H1 (cell line): ENCODE measurements at regions not wholly inside any gene's neighbourhood (a gene's known extent, or its start where the extent isn't known, plus 50 kb on each side); places are given as distances from the start of the nearest gene placed in this dataset.

Experiments
- BCL11A ChIP-seq, 2 experiments: IDR thresholded peaks; one replicate each; pipeline ENCODE4 v1.6.1; 2011; ENCODE audit warnings: low read depth in 2 of 2, low read length in 2 of 2, mild to moderate bottlenecking in 2 of 2
- SP1 ChIP-seq: IDR thresholded peaks from 2 replicates; pipeline ENCODE4 v1.6.1; 2011; ENCODE audit warnings: low read depth, low read length
- TEAD4 ChIP-seq: IDR thresholded peaks from 2 replicates; pipeline ENCODE4 v1.6.1; 2012; ENCODE audit warnings: low read depth, low read length, inconsistent platforms, mixed read lengths
- TF ChIP-seq, protein P1 (sequence below): fragments of 300-600 bp; sonication (generic); IDR thresholded peaks from 2 replicates; pipeline ENCODE4 v1.7.1; 2012; ENCODE audit warnings: low read length, moderate library complexity, mild to moderate bottlenecking, inconsistent platforms; ENCODE audit not compliant: insufficient replicate concordance

DNA sequence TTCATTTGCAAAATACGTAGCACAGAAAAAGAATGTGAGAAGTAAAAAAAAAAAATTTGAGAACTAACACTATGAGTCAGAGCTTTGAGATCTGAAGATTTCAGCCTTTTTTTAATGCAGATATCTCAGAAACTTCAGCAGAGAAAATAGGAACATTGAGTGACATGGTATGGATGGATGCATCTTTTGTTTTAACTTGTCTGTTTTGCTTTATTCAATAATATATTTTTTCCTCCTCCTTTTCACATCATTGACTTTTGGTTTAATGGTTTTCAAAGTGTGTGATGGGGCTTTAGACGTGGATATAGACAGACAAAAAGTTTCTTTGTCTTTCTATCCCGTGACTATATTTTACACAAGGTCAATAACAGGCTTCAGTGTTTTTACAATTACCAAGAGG is 426.7 kb upstream of the FRG2C start (continued):
- TF ChIP-seq, protein P1, sequence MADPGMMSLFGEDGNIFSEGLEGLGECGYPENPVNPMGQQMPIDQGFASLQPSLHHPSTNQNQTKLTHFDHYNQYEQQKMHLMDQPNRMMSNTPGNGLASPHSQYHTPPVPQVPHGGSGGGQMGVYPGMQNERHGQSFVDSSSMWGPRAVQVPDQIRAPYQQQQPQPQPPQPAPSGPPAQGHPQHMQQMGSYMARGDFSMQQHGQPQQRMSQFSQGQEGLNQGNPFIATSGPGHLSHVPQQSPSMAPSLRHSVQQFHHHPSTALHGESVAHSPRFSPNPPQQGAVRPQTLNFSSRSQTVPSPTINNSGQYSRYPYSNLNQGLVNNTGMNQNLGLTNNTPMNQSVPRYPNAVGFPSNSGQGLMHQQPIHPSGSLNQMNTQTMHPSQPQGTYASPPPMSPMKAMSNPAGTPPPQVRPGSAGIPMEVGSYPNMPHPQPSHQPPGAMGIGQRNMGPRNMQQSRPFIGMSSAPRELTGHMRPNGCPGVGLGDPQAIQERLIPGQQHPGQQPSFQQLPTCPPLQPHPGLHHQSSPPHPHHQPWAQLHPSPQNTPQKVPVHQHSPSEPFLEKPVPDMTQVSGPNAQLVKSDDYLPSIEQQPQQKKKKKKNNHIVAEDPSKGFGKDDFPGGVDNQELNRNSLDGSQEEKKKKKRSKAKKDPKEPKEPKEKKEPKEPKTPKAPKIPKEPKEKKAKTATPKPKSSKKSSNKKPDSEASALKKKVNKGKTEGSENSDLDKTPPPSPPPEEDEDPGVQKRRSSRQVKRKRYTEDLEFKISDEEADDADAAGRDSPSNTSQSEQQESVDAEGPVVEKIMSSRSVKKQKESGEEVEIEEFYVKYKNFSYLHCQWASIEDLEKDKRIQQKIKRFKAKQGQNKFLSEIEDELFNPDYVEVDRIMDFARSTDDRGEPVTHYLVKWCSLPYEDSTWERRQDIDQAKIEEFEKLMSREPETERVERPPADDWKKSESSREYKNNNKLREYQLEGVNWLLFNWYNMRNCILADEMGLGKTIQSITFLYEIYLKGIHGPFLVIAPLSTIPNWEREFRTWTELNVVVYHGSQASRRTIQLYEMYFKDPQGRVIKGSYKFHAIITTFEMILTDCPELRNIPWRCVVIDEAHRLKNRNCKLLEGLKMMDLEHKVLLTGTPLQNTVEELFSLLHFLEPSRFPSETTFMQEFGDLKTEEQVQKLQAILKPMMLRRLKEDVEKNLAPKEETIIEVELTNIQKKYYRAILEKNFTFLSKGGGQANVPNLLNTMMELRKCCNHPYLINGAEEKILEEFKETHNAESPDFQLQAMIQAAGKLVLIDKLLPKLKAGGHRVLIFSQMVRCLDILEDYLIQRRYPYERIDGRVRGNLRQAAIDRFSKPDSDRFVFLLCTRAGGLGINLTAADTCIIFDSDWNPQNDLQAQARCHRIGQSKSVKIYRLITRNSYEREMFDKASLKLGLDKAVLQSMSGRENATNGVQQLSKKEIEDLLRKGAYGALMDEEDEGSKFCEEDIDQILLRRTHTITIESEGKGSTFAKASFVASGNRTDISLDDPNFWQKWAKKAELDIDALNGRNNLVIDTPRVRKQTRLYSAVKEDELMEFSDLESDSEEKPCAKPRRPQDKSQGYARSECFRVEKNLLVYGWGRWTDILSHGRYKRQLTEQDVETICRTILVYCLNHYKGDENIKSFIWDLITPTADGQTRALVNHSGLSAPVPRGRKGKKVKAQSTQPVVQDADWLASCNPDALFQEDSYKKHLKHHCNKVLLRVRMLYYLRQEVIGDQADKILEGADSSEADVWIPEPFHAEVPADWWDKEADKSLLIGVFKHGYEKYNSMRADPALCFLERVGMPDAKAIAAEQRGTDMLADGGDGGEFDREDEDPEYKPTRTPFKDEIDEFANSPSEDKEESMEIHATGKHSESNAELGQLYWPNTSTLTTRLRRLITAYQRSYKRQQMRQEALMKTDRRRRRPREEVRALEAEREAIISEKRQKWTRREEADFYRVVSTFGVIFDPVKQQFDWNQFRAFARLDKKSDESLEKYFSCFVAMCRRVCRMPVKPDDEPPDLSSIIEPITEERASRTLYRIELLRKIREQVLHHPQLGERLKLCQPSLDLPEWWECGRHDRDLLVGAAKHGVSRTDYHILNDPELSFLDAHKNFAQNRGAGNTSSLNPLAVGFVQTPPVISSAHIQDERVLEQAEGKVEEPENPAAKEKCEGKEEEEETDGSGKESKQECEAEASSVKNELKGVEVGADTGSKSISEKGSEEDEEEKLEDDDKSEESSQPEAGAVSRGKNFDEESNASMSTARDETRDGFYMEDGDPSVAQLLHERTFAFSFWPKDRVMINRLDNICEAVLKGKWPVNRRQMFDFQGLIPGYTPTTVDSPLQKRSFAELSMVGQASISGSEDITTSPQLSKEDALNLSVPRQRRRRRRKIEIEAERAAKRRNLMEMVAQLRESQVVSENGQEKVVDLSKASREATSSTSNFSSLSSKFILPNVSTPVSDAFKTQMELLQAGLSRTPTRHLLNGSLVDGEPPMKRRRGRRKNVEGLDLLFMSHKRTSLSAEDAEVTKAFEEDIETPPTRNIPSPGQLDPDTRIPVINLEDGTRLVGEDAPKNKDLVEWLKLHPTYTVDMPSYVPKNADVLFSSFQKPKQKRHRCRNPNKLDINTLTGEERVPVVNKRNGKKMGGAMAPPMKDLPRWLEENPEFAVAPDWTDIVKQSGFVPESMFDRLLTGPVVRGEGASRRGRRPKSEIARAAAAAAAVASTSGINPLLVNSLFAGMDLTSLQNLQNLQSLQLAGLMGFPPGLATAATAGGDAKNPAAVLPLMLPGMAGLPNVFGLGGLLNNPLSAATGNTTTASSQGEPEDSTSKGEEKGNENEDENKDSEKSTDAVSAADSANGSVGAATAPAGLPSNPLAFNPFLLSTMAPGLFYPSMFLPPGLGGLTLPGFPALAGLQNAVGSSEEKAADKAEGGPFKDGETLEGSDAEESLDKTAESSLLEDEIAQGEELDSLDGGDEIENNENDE, result no peak
- TF ChIP-seq TEAD4 (no peak), BCL11A (IDR thresholded peaks at IDR 0.05; ENCODE audit: low read depth in 2 of 2, low read length in 2 of 2) (no peak), SP1 (no peak)
